ENCODE measurements at regions not wholly inside any gene's neighbourhood (a gene's known extent, or its start where the extent isn't known, plus 50 kb on each side); places are given as distances from the start of the nearest gene placed in this dataset.

- DNase-seq (ENCODE audit: low read depth), result no peak
Observed at GRCh38 chr18:60775978-60776377, 403.4 kb upstream of the MC4R start.

- DNase-seq (ENCODE audit: low read depth), result no peak
Observed at GRCh38 chr18:60784161-60784560, 411.6 kb upstream of the MC4R start.

- DNase-seq (ENCODE audit: low read depth), result no peak
Observed at GRCh38 chr18:60794802-60795201, 422.2 kb upstream of the MC4R start.

DNA sequence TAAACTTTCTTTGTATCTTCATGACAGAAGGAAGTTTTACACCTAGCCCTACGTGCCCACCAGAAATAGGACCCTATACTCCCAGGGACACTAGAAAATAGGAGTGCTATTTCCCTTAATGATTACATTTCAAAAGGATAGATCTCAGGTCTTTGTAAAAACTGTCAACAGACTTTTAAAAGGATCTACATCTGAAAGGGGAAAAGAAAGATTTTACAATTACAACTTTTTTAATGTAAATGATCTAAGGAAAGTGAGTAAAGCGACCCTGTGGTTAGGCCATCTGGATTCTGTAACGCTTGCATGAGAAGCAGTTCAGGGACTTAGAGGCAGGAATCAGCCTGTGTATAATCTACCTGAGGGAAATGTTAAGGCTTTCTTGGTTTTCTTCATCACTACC, 431.8 kb upstream of the MC4R start:
- no peak for DNase-seq (ENCODE audit: low read depth)

DNA sequence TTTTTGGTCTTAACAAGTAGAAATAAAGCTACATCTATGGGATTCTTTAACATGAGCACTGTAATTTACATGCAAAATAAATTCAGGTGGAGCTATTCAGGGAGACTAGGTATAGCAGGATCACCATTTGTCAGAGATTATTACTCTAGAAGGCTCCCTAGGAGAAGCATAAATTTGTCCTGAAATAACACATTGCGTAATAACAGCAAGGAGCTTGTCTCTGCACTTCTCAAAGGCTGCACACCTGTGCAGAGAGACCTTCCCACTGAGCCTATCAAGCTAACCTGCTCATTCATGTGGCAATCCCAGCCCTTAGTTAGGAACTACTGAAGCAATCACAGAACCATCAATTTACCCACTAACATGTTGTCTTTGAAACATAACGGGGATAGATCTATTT, 437.4 kb upstream of the MC4R start:
- DNase-seq (ENCODE audit: low read depth), result no peak

DNA sequence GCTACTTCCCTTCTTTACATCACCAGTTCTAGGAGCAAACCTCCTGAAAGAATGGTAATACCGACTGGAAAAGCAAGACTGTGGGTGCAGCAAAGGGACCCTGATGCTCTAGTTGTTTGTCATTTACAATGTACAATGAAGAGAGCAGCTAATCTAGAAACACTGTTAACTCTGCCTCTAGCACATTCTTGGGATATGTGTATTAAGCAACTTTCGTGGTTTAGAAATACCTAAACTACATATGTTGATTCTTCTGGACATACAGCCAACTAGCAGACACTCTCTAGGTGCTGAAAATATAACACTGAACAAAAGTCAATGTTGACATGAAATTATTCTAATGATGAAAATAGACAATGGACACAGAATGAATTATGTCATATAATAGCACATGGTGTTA, 440.3 kb upstream of the MC4R start:
- DNase-seq (ENCODE audit: low read depth), result no peak

DNA sequence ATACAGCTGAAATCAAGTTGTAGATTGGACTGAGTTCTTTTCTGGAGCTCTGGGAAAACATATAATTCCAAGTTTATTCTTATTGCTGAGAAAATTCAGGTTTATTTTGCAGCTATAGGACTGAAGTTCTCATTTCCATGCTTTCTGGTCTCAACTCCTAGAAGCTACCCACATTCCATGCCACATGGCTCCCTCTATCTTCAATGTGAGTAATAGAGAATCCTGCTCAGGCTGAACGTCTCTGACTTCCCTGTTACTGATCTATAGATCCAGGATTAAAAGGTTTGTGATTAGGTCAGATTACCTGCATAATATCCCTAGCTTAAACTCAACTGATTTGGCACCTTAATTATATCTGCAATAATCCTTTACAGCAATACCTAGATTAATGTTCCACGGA, 453.8 kb upstream of the MC4R start:
- no peak for DNase-seq (ENCODE audit: low read depth)

DNA sequence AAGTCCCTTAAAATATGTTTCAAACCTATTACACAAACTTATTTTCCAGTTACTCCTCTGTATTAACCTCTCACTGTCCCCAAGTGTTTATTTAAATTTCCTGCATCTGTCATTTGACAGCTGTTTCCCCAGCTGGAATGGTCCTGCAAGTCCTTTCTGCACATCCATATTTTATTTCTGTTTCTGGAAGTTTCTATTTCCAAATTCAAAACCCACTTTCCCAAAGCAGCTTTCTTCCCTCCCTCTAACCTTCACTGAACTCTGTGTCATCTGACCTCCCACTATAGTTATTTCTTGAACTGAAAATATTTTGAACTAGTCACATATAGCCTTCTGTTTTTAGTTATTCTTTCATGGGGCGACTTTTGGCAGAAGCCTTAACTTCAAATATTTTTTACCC, 459.4 kb upstream of the MC4R start:
- peak; percentile 14 for DNase-seq (ENCODE audit: low read depth)

- no peak for DNase-seq (ENCODE audit: low read depth)
Observed at GRCh38 chr18:60838677-60839076, 466.1 kb upstream of the MC4R start.

GRCh38 chr18:60846396-60846795, 473.8 kb upstream of the MC4R start:
- no peak for DNase-seq (ENCODE audit: low read depth)

GRCh38 chr18:60847517-60847916, 474.9 kb upstream of the MC4R start:
- DNase-seq (ENCODE audit: low read depth), result no peak

DNA sequence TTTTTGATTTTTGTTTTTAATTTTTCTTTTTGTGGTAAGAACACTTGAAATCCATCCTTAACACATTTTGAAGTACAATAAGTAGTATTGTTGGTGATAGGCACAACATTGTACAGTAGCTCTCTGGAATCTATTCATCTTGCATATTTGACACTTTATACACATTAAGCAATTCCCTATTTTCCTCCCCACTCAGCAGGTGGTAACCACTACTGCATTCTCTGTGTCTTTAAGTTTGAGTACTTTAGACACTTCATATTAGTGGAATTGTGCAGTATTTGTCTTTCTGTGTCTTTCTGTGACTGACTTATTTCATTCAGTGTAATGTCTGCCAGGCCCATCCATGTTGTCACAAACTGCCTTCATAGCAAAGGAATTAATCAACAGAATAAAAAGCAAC, 471.7 kb upstream of the CDH20 start:
- DNase-seq (ENCODE audit: low read depth), result no peak

GRCh38 chr18:60862988-60863387, 470.2 kb upstream of the CDH20 start:
- DNase-seq (ENCODE audit: low read depth), result no peak

DNA sequence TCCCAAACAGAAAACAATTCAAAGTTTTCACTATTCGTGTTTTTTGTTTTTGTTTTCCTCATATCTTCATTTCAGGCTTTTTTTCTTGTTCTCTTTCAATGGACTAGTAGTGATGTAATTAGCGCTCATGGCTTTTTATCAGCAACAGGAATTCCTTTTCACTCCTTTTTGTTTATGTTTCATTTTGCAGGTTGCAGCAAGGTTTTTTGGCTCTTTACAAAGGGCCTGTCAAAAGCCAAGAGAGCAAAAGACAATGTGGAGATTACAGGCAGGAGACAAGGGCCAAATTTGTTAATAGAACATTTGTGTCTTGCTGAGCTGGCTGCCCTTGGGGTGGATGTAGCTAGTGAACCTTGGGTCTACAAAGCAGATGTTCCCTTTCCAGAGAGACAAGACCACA, 467.4 kb upstream of the CDH20 start:
- DNase-seq (ENCODE audit: low read depth), result no peak

DNA sequence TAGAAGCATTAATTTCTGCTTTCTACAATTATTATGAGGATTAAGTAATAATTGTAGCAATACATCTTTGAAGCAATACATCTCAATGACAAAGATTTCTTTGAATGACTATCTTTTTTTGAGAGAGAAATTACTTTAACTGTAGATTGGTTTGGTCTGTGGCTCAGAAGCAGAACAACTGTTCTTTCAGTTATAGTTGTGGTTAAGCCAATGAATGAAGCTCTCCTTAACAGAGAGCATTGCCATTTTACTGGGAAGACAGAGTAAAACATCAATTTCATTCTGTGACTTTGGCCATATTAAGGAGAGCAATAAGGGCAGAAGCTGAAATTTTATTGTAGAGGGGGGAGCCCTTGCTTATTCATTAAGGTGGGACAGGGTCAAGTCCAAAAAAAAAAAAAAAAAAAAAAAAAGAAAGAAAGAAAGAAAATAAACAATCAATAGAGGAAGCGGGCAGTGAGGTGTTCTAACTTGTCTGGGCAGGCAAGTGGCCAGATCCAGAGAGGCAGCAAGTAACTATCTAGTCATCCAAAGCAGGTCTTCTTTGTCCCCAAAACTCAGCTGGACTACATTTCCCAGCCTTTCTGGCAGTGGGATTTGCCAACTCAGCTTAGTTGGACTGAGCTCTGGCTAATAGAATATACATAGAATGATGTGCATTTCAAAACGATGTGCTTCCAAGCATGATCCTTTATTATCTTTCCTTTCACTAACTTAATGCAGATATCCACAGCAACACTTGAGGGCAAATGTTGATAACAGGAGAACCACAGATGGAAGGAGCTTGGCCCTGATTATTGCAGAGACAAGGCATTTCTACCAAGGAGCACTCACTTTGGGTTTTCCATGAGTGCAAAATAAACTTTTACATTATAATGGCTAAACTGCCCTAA, 462.7 kb upstream of the CDH20 start:
- DNase-seq (ENCODE audit: low read depth), result no peak

DNA sequence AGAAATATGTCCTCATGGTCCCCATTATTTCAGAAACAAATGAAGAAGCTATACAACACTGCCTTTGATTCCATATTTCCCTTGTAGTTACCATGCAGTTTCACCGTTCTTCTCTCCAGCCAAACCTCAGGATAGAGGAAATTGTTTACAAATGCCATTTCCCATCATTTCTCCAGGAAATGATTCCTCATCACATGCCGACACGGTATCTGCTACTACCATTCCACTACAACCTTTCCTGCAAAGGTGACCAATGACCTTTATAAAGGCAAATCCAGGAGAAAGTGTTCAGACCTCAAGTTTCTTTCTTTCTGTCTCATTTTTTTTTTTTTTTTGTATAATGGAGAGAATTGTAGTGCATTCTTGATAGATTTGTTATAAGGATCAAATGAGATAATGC, 460.8 kb upstream of the CDH20 start:
- no peak for DNase-seq (ENCODE audit: low read depth)

- no peak for DNase-seq (ENCODE audit: low read depth)
Observed at GRCh38 chr18:60873708-60874107, 459.5 kb upstream of the CDH20 start.

GRCh38 chr18:60875957-60876507, 457.2 kb upstream of the CDH20 start:
- no peak for DNase-seq (ENCODE audit: low read depth)

DNA sequence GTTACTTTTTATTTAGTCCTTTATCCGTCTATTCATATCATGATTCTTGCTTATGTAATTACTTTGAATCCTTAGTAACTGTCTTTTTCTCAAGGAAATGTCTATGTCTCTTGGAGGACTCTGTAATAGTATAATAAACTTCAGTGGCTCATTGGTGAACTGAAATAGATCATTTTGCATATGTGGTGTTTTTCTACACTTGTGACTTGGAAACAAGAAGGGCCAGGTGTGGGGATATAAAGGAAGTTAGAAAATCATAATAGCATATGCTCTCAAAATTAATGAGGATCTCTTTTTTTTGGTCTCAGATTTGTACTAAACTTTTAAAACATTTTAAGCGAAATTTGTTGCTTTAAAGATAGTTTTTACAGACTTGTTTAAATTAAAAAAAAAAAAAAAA, 453.0 kb upstream of the CDH20 start:
- DNase-seq (ENCODE audit: low read depth), result no peak

- no peak for DNase-seq (ENCODE audit: low read depth)
Observed at GRCh38 chr18:60883587-60883986, 449.6 kb upstream of the CDH20 start.

DNA sequence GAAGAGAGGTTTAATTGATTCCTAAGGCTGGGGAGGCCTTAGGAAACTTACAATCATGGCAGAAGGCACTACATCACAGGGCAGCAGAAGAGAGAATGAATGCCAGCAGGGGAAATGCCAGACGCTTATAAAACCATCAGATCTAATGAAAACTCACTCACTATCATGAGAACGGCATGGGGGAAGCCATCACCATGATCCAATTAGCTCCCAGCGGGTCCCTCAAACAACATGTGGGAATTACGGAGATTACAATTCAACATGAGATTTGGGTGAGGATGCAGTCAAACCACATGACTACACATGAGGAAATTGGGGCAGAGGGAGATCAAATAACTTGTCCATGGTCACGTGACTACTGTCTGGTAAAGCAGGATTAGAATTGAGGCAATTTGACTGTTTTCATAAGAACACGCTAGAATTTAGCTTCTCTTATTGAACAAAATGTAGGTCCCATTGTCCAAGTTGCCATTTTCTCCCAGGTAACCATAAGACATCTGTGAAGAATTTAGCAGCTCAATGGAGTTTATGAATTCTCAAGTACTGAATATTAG, 445.1 kb upstream of the CDH20 start:
- no peak for DNase-seq (ENCODE audit: low read depth)

DNA sequence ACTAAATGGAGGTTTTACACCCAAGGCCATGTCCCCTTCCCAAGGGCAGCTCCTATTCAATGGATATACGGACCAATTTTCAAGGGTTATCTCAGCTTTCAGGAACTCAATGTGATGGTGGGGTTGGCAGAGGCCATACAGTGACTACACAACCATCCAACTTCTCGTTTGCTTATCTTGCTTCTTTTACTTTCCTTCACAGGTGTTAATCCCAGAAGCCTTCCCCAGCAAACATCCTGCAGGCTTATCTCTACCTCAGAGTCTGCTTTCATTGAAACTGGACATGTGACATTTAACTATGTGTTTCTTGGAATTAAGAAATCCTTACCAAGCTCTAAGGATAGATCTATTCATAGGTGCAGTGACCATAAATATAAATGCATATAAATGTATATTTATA, 443.8 kb upstream of the CDH20 start:
- no peak for DNase-seq (ENCODE audit: low read depth)

- no peak for DNase-seq (ENCODE audit: low read depth)
Observed at GRCh38 chr18:60891936-60892335, 441.3 kb upstream of the CDH20 start.

Data from forelimb muscle (tissue), 1 donor.